Neutrophil (primary cell): ENCODE measurements at regions not wholly inside any gene's neighbourhood (a gene's known extent, or its start where the extent isn't known, plus 50 kb on each side); places are given as distances from the start of the nearest gene placed in this dataset.
"Not testable (repeated sequence)": the region's sequence is repeated elsewhere in the genome, so short reads cannot be mapped to it uniquely, and the experiment has no call there.

Source experiments
- H3K27ac ChIP-seq: fragments of 200-600 bp; sonication (generic); 2 replicates; pipeline ENCODE4 v1.5.1; 2016; ENCODE audit warnings: mild to moderate bottlenecking, moderate library complexity
- H3K27me3 ChIP-seq: fragments of 200-600 bp; sonication (generic); 2 replicates; pipeline ENCODE4 v1.6.0; 2016; ENCODE audit warnings: mild to moderate bottlenecking
- H3K36me3 ChIP-seq: fragments of 200-600 bp; sonication (generic); 2 replicates; pipeline ENCODE4 v1.5.1; 2017
- H3K4me1 ChIP-seq, 2 experiments: fragments of 200-600 bp in 1 of 2; sonication (generic) in 1 of 2; 1 replicate in 1 of 2; 2 replicates in 1 of 2; pipeline versions ENCODE4 v1.5.1 to v1.6.1; 2013 to 2016; ENCODE audit warnings: low read depth in 1 of 2, low read length in 1 of 2, mild to moderate bottlenecking in 1 of 2, moderate library complexity in 1 of 2; ENCODE audit not compliant: control insufficient read depth in 1 of 2, insufficient read depth in 1 of 2
- H3K4me3 ChIP-seq, 2 experiments: fragments of 200-600 bp in 1 of 2; sonication (generic) in 1 of 2; 1 replicate in 1 of 2; 2 replicates in 1 of 2; pipeline ENCODE4 v1.5.1; 2013 to 2016; ENCODE audit warnings: low read depth in 1 of 2, low read length in 1 of 2, mild to moderate bottlenecking in 1 of 2, moderate library complexity in 1 of 2
- H3K9me3 ChIP-seq: fragments of 200-600 bp; sonication (generic); 2 replicates; pipeline ENCODE4 v1.5.1; 2016
- CTCF ChIP-seq: fragments of 200-600 bp; sonication (generic); IDR thresholded peaks from 2 replicates; pipeline ENCODE4 v1.5.1; 2016; ENCODE audit warnings: antibody characterized with exemption

- Histone ChIP-seq H3K4me3 (no peak overlapping the region), H3K27ac (no peak overlapping the region), H3K4me1 (no peaks in the 10 kb centered on the region), H3K9me3 (no peaks in the 10 kb centered on the region), H3K27me3 (no peaks in the 10 kb centered on the region), H3K36me3 (no peaks in the 10 kb centered on the region)
- TF ChIP-seq CTCF = no peak
Measured at GRCh38 chr16:10324210-10324609, 61.7 kb upstream of the ATF7IP2 start.

GRCh38 chr16:10325783-10326543 lies 59.9 kb upstream of the ATF7IP2 start:
- Histone ChIP-seq H3K36me3 (no peaks in the 10 kb centered on the region), H3K27ac (no peak overlapping the region), H3K27me3 (no peaks in the 10 kb centered on the region), H3K9me3 (no peaks in the 10 kb centered on the region), H3K4me1 (no peaks in the 10 kb centered on the region), H3K4me3 (no peak overlapping the region)
- TF ChIP-seq CTCF = no peak

- Histone ChIP-seq H3K36me3 (no peaks in the 10 kb centered on the region), H3K9me3 (no peaks in the 10 kb centered on the region), H3K27me3 (no peaks in the 10 kb centered on the region), H3K27ac (no peak overlapping the region), H3K4me3 (no peak overlapping the region), H3K4me1 (no peaks in the 10 kb centered on the region)
- no peak for TF ChIP-seq CTCF
Measured at GRCh38 chr16:10326647-10327046, 59.2 kb upstream of the ATF7IP2 start.

GRCh38 chr16:10328291-10328690 lies 57.6 kb upstream of the ATF7IP2 start:
- H3K4me1 ChIP-seq, H3K27me3 ChIP-seq, H3K4me3 ChIP-seq, H3K36me3 ChIP-seq, H3K27ac ChIP-seq, H3K9me3 ChIP-seq: not testable (repeated sequence)

- no peak for TF ChIP-seq CTCF
- Histone ChIP-seq H3K27me3 (no peaks in the 10 kb centered on the region), H3K9me3 (no peaks in the 10 kb centered on the region), H3K4me1 (no peaks in the 10 kb centered on the region), H3K4me3 (no peak overlapping the region), H3K36me3 (no peaks in the 10 kb centered on the region), H3K27ac (no peak overlapping the region)
Measured at GRCh38 chr16:10332241-10332640, 53.6 kb upstream of the ATF7IP2 start.

GRCh38 chr16:10332775-10333174 lies 53.1 kb upstream of the ATF7IP2 start:
- Histone ChIP-seq H3K36me3 (no peaks in the 10 kb centered on the region), H3K27ac (no peak overlapping the region), H3K4me3 (no peak overlapping the region), H3K4me1 (no peaks in the 10 kb centered on the region), H3K9me3 (no peaks in the 10 kb centered on the region), H3K27me3 (no peaks in the 10 kb centered on the region)
- TF ChIP-seq CTCF = no peak
